IPS-18a (cell line): ENCODE measurements at regions not wholly inside any gene's neighbourhood (a gene's known extent, or its start where the extent isn't known, plus 50 kb on each side); places are given as distances from the start of the nearest gene placed in this dataset.

Experiments
- H3K27ac ChIP-seq: one replicate; pipeline ENCODE4 v1.5.1; 2013; ENCODE audit warnings: low read length
- H3K27me3 ChIP-seq: one replicate; pipeline ENCODE4 v1.6.1; 2013; ENCODE audit warnings: mild to moderate bottlenecking, low read length; ENCODE audit not compliant: control insufficient read depth, insufficient read depth
- H3K36me3 ChIP-seq: one replicate; pipeline ENCODE4 v1.6.1; 2013; ENCODE audit warnings: low read depth, low read length; ENCODE audit not compliant: control insufficient read depth
- H3K4me1 ChIP-seq: one replicate; pipeline ENCODE4 v1.6.1; 2013; ENCODE audit warnings: low read depth, low read length; ENCODE audit not compliant: control insufficient read depth
- H3K4me3 ChIP-seq: one replicate; pipeline ENCODE4 v1.5.1; 2013; ENCODE audit warnings: low read length
- H3K9ac ChIP-seq: one replicate; pipeline ENCODE4 v1.6.1; 2013; ENCODE audit warnings: mild to moderate bottlenecking, low read length, moderate library complexity
- H3K9me3 ChIP-seq: one replicate; pipeline ENCODE4 v1.6.1; 2013; ENCODE audit warnings: low read depth, low read length; ENCODE audit not compliant: control insufficient read depth

DNA sequence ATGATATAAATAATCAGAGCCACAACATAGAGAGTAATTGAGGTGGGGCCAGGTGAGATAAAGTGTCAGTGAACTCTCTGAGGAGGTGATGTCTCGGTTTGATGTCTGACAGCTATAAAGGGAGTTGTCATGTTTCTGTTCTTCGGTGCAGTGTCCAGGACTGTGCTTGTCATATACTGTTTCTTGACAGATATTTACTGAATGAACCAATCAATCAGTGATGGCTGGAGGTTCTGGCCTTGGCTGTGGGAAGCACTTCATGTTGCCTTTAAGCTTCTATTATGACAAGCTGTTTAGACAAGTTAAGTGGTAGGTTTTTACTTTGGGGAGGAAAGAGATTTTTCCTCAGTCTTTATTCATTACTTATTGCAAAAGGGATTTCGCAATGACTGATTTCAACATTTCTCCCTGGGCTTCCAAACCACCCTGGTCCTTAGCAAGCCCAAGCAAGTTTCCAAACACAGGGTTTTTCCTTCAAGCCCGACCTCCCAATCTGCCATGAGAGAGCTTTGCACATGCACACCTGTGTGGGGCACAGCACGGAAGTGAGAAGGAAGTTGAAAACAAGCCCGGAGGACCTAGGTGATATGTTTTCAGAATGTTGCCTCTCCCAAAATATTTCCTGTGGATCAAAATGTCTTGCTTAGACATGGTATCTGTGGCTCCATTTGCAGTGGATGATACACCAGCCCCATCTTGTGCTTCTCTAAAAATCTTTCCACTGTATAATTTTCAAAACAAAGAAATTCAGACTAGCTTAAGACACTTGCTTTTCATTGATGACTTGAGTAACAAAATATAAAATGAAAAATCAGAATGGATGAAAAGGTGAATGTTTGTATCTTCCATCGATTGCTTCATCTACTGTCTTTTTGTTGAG is 567.3 kb upstream of the BTBD3 start:
- no peak overlapping the region for H3K27ac ChIP-seq
- H3K9ac ChIP-seq: no peak overlapping the region
- H3K27me3 ChIP-seq: no peaks in the 10 kb centered on the region
- no peaks in the 10 kb centered on the region for H3K9me3 ChIP-seq
- no peaks in the 10 kb centered on the region for H3K36me3 ChIP-seq
- H3K4me3 ChIP-seq: no peak overlapping the region
- H3K4me1 ChIP-seq: peaks cover 13% of the 10 kb centered on the region

DNA sequence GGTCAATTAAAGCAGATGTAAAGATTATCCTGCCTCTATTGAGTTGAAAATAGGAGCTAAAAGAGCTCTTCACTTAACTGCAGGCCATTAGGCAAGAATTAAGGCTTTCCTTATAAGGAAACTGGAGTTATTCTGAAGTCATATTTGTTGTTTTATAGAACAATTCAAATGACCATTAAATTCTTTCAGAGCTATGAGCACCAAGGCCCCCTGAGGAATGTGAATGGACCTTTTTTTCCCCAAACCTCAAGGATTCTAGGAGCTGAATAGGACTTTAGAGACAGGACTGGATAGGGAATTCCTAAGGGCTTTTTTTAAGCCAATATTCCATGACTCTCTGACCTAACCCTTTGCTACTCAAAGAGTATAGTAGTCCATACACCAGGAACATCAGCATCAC is 565.7 kb upstream of the BTBD3 start:
- Histone ChIP-seq H3K27ac (no peak overlapping the region), H3K9ac (no peak overlapping the region), H3K4me1 (peaks cover 13% of the 10 kb centered on the region), H3K27me3 (no peaks in the 10 kb centered on the region), H3K36me3 (no peaks in the 10 kb centered on the region), H3K4me3 (no peak overlapping the region), H3K9me3 (no peaks in the 10 kb centered on the region)

DNA sequence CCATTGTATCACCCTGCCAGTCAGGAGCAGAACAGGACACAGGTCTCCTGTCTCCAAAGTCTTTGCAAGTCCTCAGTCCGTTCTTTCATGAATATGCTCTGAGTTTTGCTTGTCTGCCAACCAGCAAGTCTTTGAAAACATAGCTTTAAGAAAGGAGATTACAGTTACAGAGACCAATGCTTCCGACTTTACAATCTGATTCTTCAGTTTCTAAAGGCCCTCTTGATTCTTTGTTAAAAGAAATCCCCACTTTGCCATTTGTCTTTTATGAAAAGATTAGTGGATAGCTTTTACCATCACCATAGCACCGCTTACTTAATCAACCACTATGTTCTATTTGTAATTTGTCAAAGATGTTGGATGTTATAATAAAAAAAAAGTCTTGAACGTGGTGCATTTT is 562.8 kb upstream of the BTBD3 start:
- no peak overlapping the region for H3K4me3 ChIP-seq
- H3K9ac ChIP-seq: no peak overlapping the region
- no peaks in the 10 kb centered on the region for H3K27me3 ChIP-seq
- H3K27ac ChIP-seq: no peak overlapping the region
- H3K36me3 ChIP-seq: no peaks in the 10 kb centered on the region
- H3K4me1 ChIP-seq: peaks cover 13% of the 10 kb centered on the region
- H3K9me3 ChIP-seq: no peaks in the 10 kb centered on the region

DNA sequence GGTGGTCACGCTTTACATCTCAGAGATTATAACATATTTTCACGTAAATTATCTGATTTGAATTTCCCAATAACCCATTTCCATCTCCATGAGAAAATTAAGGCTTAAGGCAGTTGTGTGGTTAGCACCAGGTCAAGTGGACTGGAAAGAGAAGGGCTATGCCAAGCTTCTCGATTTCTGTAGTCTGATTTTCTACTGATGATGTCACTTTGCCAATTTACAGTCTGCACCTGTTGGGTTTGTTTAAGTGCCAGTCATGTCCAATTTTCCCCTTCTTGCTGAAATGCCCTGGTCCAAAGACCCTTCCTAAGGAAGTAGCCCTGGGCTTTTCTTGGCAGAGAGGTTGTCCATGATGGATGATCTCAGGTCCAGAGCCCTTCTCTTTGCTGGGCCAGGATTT is 562.3 kb upstream of the BTBD3 start:
- Histone ChIP-seq H3K4me3 (no peak overlapping the region), H3K27me3 (no peaks in the 10 kb centered on the region), H3K36me3 (no peaks in the 10 kb centered on the region), H3K9ac (no peak overlapping the region), H3K4me1 (peaks cover 13% of the 10 kb centered on the region), H3K9me3 (no peaks in the 10 kb centered on the region), H3K27ac (no peak overlapping the region)

DNA sequence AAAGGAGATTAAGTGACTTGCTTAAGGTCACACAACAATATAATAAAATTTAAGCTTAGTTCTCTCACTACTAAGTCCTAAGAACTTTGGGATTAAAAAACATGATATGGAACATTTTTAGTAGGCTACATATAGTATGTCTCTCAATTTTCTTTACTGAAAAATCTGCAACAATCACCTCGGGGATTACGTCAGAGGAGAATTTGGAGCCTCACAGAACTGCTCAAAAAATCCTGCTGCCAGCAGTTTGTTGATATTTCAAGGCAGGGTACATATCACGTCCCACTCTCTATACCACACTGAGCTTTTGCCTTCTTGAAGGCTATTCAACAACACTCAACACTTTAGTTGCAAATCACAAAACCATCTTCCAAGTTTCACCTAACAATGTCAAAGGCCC is 561.6 kb upstream of the BTBD3 start:
- Histone ChIP-seq H3K27me3 (no peaks in the 10 kb centered on the region), H3K9ac (no peak overlapping the region), H3K27ac (no peak overlapping the region), H3K4me3 (no peak overlapping the region), H3K36me3 (no peaks in the 10 kb centered on the region), H3K4me1 (peaks cover 13% of the 10 kb centered on the region), H3K9me3 (no peaks in the 10 kb centered on the region)

DNA sequence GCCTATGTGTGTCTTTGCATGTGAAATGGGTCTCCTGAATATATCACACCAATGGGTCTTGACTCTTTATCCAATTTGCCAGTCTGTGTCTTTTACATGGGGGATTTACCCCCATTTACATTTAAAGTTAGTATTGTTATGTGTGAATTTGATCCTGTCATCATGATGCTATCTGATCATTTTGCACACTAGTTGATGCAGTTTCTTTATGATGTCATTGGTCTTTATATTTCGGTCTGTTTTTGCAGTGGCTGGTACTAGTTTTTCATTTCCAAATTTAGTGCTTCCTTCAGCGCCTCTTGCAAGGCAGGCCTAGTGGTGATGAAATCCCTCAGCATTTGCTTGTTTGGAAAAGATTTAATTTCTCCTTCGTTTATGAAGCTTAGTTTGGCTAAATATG is 555.2 kb upstream of the BTBD3 start:
- Histone ChIP-seq H3K4me3 (no peak overlapping the region), H3K27me3 (no peaks in the 10 kb centered on the region), H3K4me1 (no peaks in the 10 kb centered on the region), H3K36me3 (no peaks in the 10 kb centered on the region), H3K9ac (no peak overlapping the region), H3K27ac (no peak overlapping the region), H3K9me3 (no peaks in the 10 kb centered on the region)

DNA sequence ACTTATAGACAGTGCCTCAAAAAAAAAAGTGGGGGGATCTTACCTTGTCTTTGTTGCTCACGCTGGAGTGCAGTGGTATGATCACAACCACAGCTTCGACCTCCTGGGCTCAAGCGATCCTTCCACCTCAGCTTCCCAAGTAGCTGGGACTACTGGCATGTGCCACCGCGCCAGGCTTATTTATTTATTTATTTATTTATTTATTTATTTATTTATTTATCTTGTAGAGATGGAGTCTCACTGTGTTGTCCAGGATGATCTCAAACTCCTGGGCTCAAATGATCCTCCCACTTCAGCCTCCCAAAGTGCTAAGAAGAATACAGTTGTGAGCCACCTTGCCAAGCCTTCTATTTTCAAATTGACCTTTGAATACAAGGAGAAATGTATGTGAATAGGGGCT is 553.0 kb upstream of the BTBD3 start:
- Histone ChIP-seq H3K4me3 (no peak overlapping the region), H3K36me3 (no peaks in the 10 kb centered on the region), H3K9ac (no peak overlapping the region), H3K27me3 (no peaks in the 10 kb centered on the region), H3K9me3 (no peaks in the 10 kb centered on the region), H3K27ac (no peak overlapping the region), H3K4me1 (no peaks in the 10 kb centered on the region)

DNA sequence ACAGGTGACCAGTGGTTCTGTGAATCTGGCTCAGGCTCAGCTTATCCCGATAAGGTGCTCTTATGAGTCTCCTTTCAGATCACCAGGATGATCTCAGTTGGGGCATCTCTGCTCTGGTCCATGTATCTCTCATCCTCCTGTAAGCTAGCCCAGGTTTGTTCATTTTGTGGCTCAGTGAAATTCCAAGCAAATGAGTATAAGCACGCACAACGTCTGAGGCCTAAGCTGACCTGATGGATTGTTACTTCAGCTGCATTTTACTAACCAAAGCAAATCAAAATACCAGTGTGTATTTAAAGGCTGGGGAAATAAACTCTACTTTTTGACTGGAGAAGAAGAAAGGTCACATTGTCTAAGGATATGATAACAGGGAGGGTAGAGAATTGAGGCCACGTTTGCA is 551.0 kb upstream of the BTBD3 start:
- H3K9ac ChIP-seq: no peak overlapping the region
- no peaks in the 10 kb centered on the region for H3K9me3 ChIP-seq
- no peaks in the 10 kb centered on the region for H3K27me3 ChIP-seq
- H3K36me3 ChIP-seq: no peaks in the 10 kb centered on the region
- no peak overlapping the region for H3K27ac ChIP-seq
- H3K4me3 ChIP-seq: no peak overlapping the region
- H3K4me1 ChIP-seq: no peaks in the 10 kb centered on the region

DNA sequence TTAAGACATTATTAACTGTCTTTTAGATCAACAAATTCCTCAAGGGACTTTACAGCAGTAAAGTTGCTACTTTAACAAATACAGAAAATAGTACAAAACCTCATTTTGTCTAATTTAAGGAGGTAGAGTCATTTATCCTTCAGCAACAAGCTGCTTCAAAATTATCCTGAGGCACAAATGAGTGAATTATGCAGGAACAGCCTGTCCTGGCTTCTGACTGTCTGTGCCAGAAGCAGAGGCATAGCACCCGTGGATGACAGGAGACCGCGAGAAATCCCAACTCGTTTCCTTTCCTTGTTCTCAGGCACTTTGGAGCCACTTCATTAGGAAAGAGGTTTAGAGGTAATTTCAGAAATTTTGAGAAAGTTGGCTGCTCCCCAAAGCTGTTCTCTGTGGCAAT is 549.2 kb upstream of the BTBD3 start:
- Histone ChIP-seq H3K4me3 (no peak overlapping the region), H3K27ac (no peak overlapping the region), H3K9ac (no peak overlapping the region), H3K9me3 (no peaks in the 10 kb centered on the region), H3K4me1 (peaks cover 5% of the 10 kb centered on the region), H3K27me3 (no peaks in the 10 kb centered on the region), H3K36me3 (no peaks in the 10 kb centered on the region)

DNA sequence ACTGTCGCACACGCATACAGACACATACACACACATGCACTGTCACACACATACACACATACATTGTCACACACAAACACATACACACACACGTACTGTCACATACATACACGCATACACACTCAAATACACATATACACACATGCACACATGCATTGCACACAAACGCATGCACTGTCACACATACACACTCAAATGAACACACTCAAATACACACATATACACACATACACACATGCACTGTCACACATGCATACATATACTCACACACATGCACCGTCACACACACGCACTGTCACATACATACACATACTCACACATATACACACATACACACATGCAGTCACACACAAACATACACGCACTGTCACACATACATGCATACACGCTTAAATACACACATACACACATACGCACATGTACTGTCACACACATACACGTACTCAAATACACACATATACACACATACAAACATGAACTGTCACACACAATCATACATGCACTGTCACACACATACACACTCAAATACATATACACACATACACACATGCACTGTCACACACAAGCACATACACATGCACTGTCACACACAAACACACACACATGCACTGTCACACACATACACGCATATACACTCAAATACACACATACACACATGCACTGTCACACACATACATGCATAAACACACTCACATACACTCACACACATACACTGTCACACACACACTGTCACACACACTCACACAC is 548.6 kb upstream of the BTBD3 start:
- H3K9me3 ChIP-seq: no peaks in the 10 kb centered on the region
- no peaks in the 10 kb centered on the region for H3K27me3 ChIP-seq
- peaks cover 5% of the 10 kb centered on the region for H3K4me1 ChIP-seq
- no peak overlapping the region for H3K9ac ChIP-seq
- no peak overlapping the region for H3K27ac ChIP-seq
- H3K36me3 ChIP-seq: no peaks in the 10 kb centered on the region
- H3K4me3 ChIP-seq: no peak overlapping the region

DNA sequence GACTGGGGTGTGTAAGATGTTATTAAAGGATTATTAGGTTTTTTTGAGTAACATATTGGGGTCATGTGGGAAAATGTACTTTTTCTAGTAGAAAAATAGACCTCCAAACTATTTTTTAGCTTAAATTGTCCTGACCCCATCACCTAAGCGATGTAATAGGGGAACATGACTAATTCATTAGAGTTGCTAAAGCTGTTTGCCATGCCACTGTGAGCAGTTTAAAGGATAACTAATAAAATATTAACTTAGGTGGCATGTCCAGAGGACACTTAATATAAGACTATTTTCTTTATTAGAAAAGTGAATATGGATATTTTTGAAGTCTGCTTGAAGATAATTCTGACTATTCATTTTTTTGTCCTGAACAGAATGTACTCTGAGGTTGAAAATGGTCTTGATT is 545.9 kb upstream of the BTBD3 start:
- H3K27me3 ChIP-seq: no peaks in the 10 kb centered on the region
- no peaks in the 10 kb centered on the region for H3K9me3 ChIP-seq
- no peak overlapping the region for H3K27ac ChIP-seq
- peaks cover 5% of the 10 kb centered on the region for H3K4me1 ChIP-seq
- H3K4me3 ChIP-seq: no peak overlapping the region
- H3K9ac ChIP-seq: no peak overlapping the region
- no peaks in the 10 kb centered on the region for H3K36me3 ChIP-seq
